ENCODE measurements at regions not wholly inside any gene's neighbourhood (a gene's known extent, or its start where the extent isn't known, plus 50 kb on each side); places are given as distances from the start of the nearest gene placed in this dataset.
A peak's percentile ranks its signal among the peaks of the same experiment; 100 is the strongest.

- DNase-seq, result no peak
Measured at GRCh38 chr18:54769526-54770464, 58.5 kb upstream of the RAB27B start.

GRCh38 chr18:54772056-54772455 is 56.2 kb upstream of the RAB27B start:
- DNase-seq, result peak in 1 of 3 donors; percentile 26

GRCh38 chr18:54774423-54774822 is 53.9 kb upstream of the RAB27B start:
- DNase-seq, result peak in 1 of 3 donors; percentile 18

- peak; percentile 41 to 75 (median 48) for DNase-seq
Measured at GRCh38 chr18:54774981-54775665, 53.2 kb upstream of the RAB27B start.

GRCh38 chr18:54775686-54776085 is 52.6 kb upstream of the RAB27B start:
- peak in 1 of 3 donors; percentile 12 for DNase-seq

- peak in 1 of 3 donors; percentile 95 for DNase-seq
Measured at GRCh38 chr18:54776282-54776977, 51.8 kb upstream of the RAB27B start.

GRCh38 chr18:54777118-54777791 is 51.0 kb upstream of the RAB27B start:
- DNase-seq, result no peak

- no peak for DNase-seq
Measured at GRCh38 chr18:54777989-54778388, 50.3 kb upstream of the RAB27B start.
